Omental fat pad (tissue), 3 donors: ENCODE measurements at regions not wholly inside any gene's neighbourhood (a gene's known extent, or its start where the extent isn't known, plus 50 kb on each side); places are given as distances from the start of the nearest gene placed in this dataset.
A peak's percentile ranks its signal among the peaks of the same experiment; 100 is the strongest.

Source experiments
- ATAC-seq: fragments of 150-250 bp; one replicate; pipeline ENCODE4 v1.9.1; 2016; ENCODE audit warnings: mild to moderate bottlenecking, moderate library complexity; ENCODE audit not compliant: low FRiP score
- DNase-seq: peaks from one replicate; pipeline ENCODE4 v3.0.0-alpha.2; 2019; ENCODE audit warnings: low spot score
- TF ChIP-seq, protein P1 (sequence below), 3 donors: fragments of 450-650 bp; IDR thresholded peaks; one replicate each; pipeline ENCODE4 v1.5.1; 2016 to 2017; ENCODE audit warnings: antibody characterized with exemption in 3 of 3, mild to moderate bottlenecking in 3 of 3, moderate library complexity in 2 of 3

DNA sequence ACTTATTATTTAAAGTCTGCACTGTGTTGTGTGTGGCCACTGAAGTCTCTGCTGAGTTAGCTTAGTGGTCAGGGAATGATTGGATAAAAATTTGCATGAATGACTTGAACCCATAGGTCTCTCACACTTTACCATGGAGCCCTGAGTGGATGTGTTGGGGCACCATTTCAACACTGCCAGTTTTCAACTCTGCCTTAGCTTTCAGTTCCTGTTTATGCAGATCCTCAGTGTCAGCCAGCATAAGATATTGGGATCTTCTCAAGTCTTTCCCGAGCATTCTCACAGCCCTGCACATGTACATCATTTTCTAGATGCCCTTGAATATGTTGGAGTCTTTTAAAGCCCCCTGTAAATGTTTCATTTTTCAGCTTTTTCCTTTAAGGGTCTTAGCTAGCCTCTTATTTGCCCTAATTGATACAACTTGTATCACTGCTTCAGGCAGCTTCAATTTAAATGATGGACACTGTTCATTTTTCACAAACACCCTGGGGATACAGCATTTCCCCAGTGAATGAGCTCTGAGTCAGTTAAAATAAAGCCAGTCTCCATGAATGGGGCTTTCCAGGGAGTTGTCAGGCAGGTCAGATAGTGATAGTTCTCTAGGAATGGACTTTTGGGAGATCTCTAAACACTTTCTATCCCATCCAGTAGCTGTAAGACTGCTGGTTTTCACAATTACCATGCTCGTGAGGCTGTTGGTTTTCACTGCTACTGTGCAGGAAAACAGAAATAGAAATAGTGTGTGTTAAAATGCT lies 211.9 kb upstream of the PAPPA start:
- TF ChIP-seq, protein P1, sequence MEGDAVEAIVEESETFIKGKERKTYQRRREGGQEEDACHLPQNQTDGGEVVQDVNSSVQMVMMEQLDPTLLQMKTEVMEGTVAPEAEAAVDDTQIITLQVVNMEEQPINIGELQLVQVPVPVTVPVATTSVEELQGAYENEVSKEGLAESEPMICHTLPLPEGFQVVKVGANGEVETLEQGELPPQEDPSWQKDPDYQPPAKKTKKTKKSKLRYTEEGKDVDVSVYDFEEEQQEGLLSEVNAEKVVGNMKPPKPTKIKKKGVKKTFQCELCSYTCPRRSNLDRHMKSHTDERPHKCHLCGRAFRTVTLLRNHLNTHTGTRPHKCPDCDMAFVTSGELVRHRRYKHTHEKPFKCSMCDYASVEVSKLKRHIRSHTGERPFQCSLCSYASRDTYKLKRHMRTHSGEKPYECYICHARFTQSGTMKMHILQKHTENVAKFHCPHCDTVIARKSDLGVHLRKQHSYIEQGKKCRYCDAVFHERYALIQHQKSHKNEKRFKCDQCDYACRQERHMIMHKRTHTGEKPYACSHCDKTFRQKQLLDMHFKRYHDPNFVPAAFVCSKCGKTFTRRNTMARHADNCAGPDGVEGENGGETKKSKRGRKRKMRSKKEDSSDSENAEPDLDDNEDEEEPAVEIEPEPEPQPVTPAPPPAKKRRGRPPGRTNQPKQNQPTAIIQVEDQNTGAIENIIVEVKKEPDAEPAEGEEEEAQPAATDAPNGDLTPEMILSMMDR (IDR thresholded peaks at IDR 0.05): no peak
- no peak for ATAC-seq

DNA sequence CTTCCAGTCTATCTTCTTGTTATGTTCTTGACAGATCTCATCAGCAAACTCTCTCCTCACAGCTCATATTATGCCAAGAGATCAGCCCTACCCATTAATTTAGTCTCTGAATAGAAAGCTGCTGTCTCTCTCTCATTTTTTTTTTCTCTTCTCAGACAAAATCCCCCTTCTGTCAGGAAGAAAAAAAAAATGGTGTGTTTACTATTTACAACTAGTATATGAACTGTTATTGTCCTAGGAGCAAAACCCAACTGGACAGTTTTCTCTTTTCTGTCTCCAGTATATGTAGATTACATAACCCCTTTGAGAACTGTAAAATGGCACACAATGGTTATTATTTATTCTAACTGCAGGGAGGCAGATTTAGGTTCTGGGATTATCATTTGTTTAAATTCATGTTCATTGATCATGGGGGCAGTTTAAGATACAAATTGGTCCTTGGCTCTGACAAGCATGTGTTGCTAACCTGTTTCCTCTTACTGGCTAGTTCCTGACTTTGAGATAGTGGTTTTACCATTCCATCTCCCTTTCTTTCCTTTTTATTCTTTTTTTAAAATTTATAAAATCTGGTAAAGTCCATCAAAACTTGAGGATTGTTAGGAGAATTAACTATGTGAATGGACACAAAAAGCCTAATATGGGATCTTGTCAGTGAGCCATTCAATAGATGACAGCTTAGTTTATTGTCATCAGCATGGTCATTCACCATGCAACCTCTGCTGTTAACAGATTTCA lies 210.0 kb upstream of the PAPPA start:
- DNase-seq: no peak
- TF ChIP-seq, protein P1 (IDR thresholded peaks at IDR 0.05): no peak
- no peak for ATAC-seq

More for the DNA sequence above, 211.9 kb upstream of the PAPPA start:
- no peak for DNase-seq

DNA sequence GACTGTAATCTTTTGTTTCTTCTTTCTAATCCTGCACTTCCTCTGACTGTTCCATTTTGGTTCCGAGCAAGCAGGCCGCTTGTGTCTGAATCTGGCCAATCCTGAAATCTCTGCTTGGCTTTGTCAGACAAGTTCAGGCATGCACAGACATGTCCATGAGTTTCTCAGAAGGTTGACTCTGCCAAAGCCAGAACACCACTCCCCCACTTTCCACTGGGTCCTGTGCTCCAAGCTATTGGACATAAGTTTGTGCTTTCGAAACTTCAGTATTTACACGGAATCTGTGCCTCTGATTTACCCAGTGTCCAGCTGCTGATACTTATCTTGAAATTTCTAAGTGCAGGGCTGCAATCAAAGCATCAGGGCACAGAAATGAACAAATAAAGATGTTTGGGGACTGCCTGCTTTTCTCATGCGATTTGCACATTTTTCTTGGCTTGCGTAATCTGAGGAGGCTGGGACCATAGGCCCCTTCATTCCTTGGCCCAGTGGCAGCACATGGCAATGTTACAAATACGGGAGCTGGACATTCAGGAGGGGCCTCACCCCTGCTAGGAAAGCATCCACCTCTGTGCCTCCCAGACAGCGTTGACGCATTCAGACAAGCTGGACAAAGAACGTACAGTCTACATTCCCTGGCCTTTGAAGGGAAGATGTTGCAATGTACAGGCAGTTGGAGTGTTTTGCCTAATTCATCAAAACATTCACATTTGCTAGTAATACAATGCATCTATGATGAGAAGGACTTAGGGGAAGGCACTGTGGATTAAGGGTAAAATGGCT lies 209.2 kb upstream of the PAPPA start:
- TF ChIP-seq, protein P1 (IDR thresholded peaks at IDR 0.05): no peak
- ATAC-seq (peak; percentile 96), DNase-seq (peak; percentile 31)

DNA sequence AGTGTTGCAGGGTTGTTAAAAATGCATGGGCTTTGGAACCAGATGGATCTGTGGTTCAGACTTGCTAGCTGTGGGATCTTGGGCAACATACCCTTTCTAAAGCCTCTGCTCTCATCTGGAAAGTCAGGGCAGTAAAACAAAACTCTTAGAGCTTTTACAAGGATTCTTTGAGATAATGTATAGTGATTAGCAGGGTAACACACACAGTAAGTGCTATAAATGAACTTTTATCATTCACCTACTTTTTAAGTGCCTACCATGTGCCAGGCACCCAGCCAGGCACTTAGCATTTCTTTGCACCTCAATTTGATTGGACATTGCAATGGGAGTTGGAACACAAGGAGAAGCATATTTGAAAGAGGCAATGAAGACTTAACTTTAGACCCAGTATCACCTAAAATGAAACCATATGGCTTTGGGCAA lies 208.6 kb upstream of the PAPPA start:
- ATAC-seq: peak; percentile 10
- no peak for DNase-seq
- TF ChIP-seq, protein P1 (IDR thresholded peaks at IDR 0.05): no peak

DNA sequence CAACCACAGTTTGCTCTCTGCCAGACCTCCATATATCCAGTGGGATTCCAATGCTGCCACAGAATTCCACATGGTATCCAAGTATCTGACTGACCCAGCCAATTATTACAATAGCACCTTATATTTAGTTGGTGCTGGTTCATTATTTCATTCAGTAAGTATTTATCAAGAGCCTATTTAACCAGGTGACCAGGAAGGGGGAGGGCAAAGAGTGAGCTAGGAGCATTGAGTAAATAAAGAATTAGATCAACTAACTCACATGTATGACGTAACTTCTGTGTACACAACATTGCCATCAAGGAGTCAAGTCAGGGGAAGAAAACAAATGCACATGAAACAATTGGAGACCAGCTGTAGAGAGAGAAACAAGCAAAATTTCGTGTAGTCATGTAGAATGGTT lies 207.1 kb upstream of the PAPPA start:
- no peak for DNase-seq
- TF ChIP-seq, protein P1 (IDR thresholded peaks at IDR 0.05): no peak
- no peak for ATAC-seq

DNA sequence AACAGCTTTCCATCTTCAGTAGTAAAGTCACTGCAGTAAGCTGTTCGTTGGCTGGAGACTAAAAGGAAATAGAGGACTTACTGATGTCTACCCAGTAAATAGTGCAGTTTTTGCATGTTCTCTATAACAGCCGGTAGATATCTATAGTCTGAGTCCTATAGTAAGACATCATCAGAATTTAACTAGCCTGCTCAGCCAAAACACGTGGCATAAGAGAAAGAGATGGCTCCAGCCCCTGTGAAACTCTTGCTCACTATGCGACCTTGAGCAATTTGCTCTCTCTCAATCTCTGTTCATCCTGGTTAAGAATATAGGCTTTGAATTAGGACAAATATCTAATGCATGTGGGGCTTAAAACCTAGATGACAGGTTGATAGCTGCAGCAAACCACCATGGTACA lies 201.6 kb upstream of the PAPPA start:
- no peak for ATAC-seq
- DNase-seq: no peak
- TF ChIP-seq, protein P1 (IDR thresholded peaks at IDR 0.05): no peak
